ENCODE measurements at regions not wholly inside any gene's neighbourhood (a gene's known extent, or its start where the extent isn't known, plus 50 kb on each side); places are given as distances from the start of the nearest gene placed in this dataset.

DNA sequence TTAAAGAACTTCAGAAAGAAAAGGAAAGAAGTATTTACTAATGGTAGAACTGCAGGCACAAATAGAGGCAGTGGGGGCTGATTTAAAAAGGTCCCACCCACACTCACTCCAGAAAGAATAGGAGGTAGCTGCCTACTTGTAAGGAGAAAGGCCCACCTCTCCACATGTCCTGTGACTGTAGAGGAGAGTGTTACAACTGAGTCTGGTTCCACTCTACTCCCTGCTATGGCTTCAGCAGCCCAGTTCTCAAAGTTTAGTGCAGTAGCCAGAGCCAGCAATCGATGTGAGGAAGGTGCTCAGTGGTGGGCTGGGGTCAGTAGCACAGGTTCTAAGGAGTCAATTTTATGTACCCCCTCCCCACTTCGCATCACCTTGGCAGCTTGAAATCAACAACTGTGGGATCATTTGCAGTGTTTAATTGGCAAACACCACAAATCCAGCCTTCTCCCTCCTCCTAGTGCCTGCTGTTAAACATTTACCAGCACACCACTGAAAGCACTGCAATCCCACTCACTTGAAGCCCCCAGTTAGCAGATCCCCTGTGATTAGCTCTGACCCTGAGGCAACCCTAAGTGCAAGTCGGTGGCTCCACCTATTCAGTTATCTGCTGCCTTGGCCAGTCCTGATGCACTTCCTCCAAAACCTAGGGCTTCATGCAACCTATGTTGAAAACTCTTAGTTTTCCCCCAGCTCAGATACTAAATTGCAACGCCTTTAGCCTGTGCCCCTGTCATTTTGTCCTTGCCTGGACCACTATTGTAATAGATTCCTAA, 146.6 kb downstream of the BBOX1 start:
- TF ChIP-seq, protein P1, sequence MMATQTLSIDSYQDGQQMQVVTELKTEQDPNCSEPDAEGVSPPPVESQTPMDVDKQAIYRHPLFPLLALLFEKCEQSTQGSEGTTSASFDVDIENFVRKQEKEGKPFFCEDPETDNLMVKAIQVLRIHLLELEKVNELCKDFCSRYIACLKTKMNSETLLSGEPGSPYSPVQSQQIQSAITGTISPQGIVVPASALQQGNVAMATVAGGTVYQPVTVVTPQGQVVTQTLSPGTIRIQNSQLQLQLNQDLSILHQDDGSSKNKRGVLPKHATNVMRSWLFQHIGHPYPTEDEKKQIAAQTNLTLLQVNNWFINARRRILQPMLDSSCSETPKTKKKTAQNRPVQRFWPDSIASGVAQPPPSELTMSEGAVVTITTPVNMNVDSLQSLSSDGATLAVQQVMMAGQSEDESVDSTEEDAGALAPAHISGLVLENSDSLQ (IDR thresholded peaks at IDR 0.05), result no peak
- TF ChIP-seq SP1 (IDR thresholded peaks at IDR 0.05) (no peak), FOXA1 (IDR thresholded peaks at IDR 0.05) (no peak)
